Fibroblast of villous mesenchyme (primary cell): ENCODE measurements at regions not wholly inside any gene's neighbourhood (a gene's known extent, or its start where the extent isn't known, plus 50 kb on each side); places are given as distances from the start of the nearest gene placed in this dataset.

Source experiments
- DNase-seq: peaks from one replicate; pipeline ENCODE4 v3.0.0-alpha.2; 2010; ENCODE audit warnings: low read depth
- H3K4me3 ChIP-seq: 2 replicates; pipeline ENCODE4 v1.5.1; 2011; ENCODE audit warnings: low read depth, mild to moderate bottlenecking, low read length
- TF ChIP-seq, protein P1 (sequence below): IDR thresholded peaks from 2 replicates; pipeline ENCODE4 v1.5.1; 2012; ENCODE audit warnings: low read depth, mild to moderate bottlenecking, low read length; ENCODE audit not compliant: insufficient read depth

DNA sequence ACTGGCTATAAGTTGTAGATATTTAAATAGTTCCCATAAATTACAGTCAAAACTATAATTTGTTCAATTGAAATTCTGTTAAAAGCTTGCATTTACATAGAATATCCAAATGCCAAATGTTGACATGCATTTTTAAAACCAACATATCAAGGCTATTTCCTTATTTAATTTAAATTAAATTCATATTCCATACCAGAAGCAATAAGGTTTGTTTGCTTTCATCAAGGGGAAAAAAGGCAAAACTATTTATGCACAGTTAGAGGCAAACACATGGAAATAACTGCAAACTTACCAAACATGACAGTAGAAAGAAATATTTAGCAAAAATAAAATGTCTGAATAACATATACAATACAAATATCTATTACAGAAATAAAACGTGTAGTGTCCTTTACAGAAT is 1581.2 kb upstream of the TENM4 start:
- DNase-seq = no peak
- TF ChIP-seq, protein P1, sequence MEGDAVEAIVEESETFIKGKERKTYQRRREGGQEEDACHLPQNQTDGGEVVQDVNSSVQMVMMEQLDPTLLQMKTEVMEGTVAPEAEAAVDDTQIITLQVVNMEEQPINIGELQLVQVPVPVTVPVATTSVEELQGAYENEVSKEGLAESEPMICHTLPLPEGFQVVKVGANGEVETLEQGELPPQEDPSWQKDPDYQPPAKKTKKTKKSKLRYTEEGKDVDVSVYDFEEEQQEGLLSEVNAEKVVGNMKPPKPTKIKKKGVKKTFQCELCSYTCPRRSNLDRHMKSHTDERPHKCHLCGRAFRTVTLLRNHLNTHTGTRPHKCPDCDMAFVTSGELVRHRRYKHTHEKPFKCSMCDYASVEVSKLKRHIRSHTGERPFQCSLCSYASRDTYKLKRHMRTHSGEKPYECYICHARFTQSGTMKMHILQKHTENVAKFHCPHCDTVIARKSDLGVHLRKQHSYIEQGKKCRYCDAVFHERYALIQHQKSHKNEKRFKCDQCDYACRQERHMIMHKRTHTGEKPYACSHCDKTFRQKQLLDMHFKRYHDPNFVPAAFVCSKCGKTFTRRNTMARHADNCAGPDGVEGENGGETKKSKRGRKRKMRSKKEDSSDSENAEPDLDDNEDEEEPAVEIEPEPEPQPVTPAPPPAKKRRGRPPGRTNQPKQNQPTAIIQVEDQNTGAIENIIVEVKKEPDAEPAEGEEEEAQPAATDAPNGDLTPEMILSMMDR = no peak
- no peak overlapping the region for H3K4me3 ChIP-seq

DNA sequence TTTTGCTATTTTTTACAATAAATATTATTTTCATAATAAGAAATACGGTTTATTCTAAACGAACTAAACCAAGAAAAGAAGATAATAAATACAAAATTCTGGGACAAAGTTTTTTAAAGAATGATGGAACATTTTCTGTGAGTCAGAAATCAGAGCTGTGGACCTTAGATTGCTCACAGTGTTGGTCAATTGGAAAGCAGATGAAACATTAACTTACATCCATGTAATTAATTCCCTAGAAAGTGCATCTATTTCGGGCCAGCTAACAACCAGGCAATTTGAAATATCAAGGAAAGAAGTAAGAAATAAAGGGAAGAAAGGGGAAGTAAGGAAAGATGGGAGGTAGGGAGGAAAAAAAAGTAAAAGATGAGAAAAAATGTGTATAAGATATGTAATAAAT is 1569.8 kb upstream of the TENM4 start:
- TF ChIP-seq, protein P1 = no peak
- no peak overlapping the region for H3K4me3 ChIP-seq
- no peak for DNase-seq

DNA sequence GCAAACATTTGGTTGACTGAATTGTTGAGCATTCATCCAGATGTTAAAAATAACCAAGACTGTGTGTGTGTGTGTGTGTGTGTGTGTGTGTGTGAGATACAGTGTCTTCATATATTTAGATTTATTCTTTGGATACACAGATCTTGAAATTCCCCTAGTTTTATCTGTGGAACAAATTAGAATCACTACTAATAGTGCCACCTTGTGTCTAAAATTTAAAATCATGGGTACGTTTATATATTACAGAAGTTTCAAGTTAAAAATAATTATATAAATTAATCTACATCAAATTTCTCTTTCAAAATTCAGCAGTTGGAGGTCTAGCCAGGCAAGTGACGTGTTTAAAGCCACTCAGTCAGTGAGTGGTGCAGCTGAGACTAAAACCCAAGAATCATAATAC is 1566.2 kb upstream of the TENM4 start:
- DNase-seq = peak; percentile 22
- H3K4me3 ChIP-seq = no peak overlapping the region
- TF ChIP-seq, protein P1 = no peak

DNA sequence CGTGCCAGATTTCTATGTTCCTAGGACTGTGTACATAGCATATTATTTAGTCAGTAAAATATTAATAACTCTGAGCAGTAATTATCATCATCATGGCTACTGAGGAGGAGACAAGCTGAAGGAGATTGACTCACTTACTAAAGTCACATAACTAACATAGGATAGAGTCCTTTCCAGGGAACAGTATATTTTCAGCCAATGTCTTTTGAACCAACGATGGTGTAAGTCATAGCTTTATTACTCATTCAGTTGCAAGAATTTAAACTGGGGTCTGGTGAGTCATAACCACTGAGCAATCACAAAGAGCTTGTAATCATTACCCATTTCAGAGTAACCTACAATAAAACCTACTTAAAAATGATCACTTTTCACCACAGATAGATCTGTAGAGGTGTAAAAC is 1564.8 kb upstream of the TENM4 start:
- TF ChIP-seq, protein P1 = no peak
- peak; percentile 68 for DNase-seq

DNA sequence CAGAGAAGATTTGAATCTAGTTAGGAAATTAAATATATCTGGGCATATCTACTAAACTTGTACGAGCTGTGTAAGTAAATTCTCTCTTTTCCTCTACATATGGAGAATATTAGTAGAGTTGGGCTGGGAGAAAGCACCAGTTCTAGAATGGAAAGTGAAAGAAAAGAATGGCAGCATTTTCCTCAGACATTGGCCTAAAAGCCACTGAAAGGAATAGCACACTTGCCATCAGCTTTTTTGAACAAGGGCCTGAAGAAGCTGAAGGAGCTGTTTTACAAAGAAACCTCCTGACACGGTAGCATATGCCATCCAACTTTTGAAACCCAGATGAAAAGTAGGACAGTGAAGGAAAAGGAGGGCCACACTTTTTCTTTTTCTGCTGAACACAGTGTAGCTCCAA is 1563.7 kb upstream of the TENM4 start:
- no peak overlapping the region for H3K4me3 ChIP-seq
- no peak for DNase-seq
- TF ChIP-seq, protein P1 = no peak

More for the DNA sequence above, 1564.8 kb upstream of the TENM4 start:
- no peak overlapping the region for H3K4me3 ChIP-seq

DNA sequence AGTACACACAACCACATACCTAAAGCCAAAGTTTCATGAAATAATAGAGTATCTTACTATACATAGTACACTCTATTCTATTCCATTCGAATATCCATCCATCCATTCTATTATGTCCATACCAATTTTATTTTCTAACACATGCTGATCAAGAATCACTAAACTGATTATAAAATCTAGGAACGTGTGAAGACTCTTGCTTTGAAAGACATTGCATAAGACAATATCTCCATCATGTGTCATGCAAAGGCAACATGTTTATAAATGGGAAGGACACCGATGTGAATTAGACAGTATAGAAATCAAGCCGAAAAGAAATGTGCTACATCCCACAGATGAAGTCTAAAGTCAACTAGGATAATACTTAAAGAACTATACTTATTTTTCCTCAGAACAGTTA is 1561.5 kb upstream of the TENM4 start:
- no peak for DNase-seq
- TF ChIP-seq, protein P1 = no peak
- H3K4me3 ChIP-seq = no peak overlapping the region

DNA sequence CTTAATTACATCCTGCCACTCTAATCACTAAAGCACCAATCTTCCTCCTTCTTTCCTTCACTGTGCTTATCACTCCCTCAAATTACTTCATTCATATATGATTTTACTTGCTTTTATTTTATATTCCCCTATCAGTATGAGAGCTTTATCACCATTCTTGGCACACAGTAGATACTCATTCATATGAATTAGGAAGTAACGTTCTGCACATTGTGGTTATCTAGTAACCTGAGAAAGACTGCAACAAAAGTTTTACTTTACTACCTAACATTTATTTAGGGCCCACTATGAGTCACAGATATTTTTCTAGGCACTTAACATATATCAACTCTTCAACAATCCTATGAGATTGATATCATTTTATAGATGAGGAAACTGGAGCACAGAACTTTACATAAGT is 1559.9 kb upstream of the TENM4 start:
- TF ChIP-seq, protein P1 = no peak

More for the DNA sequence above, 1559.9 kb upstream of the TENM4 start:
- H3K4me3 ChIP-seq = no peak overlapping the region
- no peak for DNase-seq
